GM04503 (cell line): ENCODE measurements at regions not wholly inside any gene's neighbourhood (a gene's known extent, or its start where the extent isn't known, plus 50 kb on each side); places are given as distances from the start of the nearest gene placed in this dataset.
A peak's percentile ranks its signal among the peaks of the same experiment; 100 is the strongest.

Source experiments
- DNase-seq: peaks from one replicate; pipeline ENCODE4 v3.0.0-alpha.2; 2012; ENCODE audit warnings: low read depth

DNA sequence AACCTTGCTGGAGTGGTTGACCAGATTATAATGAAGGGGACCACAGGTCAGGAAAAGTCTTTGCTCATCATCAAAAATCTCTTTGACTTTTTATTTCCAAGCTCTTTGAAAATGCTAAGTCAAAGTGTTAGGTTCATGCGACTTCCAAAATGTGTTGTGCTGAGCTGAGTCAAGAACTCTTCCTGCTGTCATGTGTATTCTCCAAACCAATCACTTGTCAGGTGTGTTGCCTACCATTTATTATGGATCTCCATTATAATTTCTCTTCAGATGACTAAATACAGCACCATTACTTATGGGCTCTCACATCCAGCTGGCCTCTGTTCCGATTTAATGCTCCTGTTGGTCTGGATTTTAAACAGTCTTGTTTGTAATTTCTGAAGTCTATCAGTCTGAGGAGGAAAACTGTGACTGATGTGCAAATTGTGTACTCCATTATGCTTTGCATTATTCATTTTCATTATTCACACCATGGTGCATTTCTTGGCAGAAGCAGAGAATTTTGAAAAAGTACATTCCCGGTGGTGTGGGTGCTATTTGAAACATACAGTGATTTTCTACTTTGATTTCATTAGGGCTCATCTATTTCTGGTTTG is 562.5 kb downstream of the LMO7 start:
- no peak for DNase-seq

DNA sequence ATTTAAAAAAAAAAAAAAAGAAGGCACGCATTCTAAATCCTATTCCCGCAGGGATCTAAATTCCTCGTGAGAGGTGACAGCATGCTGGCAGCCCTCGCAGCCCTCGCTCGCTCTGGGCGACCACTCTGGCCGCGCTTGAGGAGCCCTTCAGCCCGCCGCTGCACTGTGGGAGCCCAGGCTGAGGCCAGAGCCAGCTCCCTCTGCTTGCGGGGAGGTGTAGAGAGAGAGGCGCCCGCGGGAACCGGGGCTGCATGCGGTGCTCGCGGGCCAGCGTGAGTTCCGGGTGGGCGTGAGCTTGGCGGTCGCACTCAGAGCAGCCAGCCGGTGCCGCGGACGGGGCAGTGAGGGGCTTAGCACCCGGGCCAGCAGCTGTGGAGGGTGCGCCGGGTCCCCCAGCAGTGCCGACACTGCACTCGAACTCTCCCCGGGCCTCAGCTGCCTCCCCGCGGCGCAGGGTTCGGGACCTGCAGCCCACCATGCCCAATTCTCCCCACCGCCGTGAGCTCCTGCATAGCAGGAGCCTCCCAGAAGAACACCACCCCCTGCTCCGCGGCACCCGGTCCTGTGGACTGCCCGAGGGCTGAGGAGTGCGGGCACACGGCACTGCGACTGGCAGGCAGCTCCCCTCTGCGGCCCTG is 553.9 kb downstream of the LMO7 start:
- DNase-seq = no peak

DNA sequence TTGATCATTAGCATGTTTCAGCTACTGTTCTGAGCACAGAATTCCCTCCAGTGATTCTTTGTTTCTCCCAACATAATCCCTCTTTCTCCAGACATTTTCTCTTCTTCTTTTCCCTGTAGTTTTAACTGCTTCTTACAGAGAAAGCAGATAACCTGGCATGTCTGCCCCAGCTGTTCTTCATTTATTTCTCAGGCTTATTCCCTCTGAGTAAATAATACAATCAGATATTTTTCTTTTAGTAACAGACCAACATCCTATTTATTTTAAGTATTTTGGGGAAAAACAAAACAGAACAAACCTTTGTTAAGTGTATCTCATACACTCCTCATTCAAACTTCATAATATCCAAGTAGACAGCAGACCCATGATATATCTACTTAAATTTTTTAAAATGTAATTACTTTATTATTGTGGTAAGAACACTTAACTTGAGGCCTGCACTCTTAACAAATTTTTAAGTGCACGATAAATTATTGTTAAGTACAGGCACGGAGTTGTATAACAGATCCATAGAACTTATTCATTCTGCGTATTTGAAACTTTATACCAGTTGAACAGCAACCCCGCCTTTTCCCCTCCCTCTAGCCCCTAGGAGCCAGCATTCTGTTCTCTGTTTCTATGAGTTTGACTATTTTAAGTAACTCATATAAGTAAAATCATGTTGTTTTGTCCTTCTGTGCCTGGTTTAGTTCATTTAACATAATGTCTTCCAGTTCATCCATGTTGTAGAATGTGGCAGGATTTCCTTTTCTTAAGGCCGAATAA is 540.0 kb downstream of the LMO7 start:
- DNase-seq = no peak

DNA sequence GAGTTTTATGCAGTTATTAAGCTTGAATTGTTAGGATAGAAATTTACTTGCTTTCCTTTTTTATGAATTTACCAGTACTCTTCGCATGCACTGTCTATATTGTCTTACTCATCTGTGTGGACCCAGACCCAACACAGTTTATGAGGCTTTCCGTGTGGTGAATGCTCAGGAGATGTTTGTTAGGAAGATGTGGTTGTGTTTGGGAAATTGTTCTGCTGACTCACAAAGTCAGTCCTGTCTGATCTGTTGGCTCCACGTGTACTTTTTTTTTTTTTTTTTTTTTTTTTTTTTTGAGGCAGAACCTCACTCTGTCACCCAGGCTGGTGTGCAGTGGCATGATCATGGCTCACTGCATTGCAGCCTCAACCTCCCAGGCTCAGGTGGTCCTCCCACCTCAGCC is 532.5 kb downstream of the LMO7 start:
- no peak for DNase-seq

DNA sequence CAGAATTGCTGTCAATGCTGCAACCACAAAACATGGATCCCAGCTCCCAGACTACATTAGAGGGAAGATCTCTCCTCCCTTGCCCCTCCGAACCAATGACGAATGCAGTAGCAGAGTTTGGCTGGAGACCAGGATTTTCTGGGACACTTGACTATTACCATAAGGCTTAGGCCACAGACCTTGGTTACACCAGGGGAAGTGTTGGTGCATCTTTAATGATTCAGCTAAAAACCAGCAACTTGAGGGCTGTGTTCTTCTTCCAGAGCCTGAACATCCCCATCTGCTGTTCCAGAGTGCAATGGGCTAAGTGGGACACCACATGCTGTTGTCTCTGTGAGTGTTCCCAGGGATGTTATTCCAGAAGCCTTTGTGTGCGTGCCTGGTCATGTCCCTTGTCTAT is 528.2 kb downstream of the LMO7 start:
- DNase-seq = no peak

DNA sequence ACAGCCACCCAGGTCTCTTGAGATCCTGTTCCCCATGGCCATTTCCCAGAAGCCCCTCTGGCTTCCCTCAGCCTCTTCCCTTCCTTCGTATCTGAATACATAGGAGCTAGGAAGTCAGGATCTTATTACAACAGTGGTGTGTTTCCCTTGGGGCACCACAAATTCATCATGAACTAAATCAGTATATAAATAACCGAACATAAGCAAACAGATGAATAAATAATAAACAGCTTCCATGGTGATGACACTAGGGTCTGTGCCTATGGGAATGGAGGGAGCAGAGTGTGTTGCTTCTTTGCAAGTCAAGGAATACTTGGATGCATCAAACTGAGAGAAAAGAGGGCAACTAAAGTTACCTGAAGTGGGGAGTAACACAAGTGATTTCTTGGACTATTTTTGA is 527.6 kb downstream of the LMO7 start:
- DNase-seq = no peak

DNA sequence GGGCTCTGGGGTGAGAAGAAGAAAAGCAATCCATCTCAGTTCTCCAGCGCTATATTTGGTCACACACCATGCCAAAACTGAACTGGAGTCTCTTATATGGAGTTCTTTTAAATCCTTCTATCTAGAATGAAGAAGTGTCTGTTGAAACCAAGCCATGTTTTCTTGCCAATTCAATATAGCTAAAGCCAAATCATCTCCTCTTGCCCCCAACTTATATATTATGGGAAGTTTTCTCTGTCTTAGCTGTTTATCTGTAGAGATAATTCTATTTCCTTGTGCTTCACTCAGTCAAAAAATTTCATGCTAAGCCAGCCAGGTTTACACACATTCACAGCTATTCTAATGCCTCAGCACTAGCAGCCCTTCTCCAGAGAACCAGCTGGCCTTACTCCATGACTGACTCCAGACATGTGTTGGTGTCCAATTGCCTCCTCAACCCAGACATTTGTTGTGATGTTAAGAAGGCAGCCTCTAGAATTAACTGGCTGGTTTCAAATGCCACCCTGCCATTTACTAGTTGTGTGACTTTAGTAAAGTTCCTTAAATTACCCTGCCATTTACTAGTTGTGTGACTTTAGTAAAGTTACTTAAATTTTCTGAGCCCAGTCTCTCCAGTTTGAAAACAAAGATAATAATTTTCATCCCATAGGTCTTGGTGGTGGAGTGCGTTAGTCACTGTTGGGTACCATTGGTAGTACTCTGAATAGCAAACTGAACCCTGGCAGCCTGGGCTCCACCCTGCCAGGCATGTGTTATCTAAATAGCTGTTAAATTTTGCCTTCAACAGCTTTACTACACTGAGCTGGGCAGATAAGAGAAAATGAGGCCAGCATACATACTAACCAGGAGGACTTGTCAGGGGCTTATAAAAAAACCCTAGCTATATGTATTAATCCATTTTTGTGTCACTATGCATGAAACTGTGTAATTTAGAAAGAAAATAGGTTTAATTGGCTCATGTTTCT is 525.1 kb downstream of the LMO7 start:
- DNase-seq = no peak

DNA sequence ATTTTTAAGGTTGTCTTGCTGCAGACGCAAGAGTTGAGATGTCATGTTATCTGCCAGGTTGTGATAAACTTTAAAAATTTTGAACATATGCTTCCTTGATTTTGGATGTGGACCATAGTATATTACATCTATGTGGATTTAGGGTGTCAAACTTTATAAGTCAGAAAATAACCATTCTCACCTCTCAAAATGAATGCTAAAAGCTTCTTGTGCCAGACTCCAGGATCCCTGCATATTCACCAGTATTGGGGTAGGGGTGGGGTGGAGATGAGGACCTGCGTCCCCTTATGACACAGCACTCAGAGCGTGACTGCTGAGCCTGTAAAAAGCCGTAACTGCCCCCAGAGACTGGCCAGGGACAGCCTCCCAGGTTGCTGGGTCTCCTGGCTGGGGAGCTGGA is 524.4 kb downstream of the LMO7 start:
- no peak for DNase-seq

DNA sequence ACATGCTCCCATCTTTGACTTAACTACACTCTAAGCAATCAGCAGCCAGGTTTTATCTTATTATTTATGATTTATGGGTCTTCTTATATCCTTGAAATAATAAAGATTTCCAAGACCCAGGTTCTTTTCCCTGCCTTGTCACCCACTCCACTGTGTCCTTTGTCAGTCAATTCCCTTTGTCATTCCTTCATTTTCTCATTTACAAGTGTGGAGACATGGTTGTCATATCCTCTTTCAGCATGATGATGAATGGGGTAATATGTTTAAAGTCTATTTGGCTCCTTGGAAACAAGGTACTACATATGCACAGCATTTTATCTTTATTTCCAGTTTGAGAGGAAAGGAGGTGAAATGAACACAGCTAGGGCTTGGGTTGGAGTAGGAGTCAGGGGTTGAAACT is 521.8 kb downstream of the LMO7 start:
- no peak for DNase-seq

DNA sequence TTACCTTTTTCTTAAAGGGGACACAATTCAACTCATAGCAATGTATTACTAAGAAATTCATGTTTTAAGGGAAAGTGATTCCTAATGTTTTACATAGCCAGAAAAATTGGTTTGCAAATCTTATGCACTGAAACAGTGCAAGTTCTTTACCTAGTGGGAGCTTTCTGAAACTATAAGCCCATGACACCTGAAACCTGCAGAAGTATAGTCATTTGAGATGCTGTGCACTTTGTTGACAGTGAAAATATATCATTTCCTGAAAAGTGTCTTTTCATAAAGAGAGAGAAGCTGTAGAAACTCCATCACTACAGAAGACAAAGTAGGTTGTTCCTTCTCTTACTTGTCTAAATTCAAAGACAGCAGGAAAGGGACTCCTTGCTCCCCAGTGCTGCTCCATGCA is 517.1 kb downstream of the LMO7 start:
- DNase-seq = no peak

DNA sequence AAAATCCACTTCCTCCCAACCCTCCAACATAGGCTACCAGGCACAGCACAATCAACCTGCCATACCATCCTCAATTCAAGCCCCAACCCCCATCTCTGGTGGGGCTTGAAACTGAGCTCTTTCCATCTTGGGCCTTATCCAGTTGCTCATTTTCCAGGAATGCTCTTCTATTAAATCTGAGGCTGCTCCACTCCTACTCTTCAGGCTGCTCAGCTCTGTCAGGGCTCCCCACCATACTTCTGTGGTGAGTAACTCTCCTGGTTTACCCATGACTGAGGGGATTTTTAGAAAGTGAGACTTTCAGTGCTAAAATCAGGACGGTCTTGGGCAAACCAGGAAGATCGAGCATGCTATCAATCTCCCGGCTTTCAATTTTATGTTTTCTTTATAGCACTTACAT is 512.8 kb downstream of the LMO7 start:
- peak; percentile 61 for DNase-seq

DNA sequence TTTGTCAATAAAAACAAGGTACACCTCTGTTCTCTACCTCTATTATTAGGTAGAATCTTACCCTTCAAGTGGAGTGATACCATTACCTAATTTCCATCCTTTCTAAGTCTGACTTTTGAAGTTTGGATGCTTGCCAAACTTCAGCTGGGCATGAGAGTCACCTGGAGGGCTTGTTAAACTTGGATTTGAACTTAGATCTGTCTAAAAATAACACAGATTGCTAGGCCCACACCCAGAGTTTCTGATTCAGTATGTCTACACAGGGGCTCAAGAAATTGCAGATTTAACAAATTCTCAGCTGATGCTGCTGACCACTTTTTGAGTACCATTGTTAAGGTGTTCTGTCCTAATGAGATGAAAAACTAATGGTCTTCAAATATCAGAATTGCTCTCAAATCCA is 512.2 kb downstream of the LMO7 start:
- no peak for DNase-seq

DNA sequence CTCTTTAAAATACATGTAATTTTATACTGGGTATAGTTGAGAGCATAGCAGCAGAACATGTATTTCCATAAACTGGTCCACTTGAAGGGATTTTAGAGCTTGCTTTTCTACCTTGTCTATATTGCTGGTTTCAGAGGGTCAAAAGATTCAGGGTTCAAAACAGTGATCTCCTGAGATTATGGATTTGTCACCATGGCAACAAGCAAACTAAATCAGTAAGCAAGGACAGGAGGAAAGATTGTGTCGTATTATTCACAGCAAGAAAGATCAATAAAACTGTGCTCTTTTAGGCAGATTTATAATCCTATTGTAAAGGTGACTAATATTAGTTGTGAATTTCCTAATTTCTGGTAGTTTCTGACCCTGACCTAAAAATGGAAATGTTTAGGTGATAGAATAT is 496.4 kb downstream of the LMO7 start:
- no peak for DNase-seq

DNA sequence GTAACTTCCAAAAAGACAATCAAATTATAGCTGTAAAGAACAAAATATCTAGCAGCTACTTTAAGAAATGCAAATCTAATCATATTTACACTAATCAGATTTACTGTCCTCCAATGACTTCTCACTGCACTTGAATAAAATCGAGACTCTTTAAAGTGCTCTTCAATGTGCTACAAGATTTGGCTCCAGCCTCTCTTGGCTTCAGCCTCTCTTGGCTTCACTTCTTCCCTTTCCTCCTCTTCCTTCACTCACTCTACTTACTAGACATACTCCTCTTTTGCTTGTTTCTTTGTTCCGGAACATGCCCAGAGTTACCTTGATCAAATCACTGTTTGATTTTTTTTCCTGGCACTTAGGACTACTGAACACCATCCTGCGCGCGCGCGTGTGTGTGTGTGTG is 495.4 kb downstream of the LMO7 start:
- no peak for DNase-seq

DNA sequence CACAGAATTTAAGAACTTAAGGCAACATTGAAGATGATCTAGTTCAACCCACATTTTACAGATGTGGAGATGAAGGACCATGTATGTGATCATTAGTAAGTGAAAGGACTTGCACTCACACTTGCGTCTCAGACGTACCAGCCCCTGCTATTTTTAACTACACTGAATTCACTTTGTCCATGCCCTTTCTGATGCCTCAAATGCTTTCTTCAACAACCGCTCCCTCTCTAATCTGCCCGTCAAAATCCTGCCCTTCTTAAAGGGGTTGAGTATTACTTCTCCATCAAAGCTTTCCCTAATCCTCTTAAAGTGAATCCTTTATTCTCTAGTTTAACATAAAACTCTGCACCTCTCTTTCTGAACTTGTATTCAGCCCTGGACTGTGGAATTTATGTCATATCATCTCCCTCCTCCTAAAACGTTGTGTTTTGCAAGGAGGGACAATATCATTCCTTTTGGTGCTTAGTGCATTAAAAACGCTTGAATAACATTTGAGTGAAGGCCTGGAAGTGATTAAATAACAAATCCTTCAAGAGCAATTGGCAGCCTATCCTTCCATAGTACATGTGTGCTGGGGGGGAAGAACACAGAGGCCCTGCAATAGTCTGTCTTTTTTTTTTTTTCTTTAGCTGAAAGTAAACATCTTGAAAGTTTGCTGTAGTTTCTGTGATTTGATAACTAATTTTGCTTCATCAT is 493.3 kb downstream of the LMO7 start:
- DNase-seq = no peak

DNA sequence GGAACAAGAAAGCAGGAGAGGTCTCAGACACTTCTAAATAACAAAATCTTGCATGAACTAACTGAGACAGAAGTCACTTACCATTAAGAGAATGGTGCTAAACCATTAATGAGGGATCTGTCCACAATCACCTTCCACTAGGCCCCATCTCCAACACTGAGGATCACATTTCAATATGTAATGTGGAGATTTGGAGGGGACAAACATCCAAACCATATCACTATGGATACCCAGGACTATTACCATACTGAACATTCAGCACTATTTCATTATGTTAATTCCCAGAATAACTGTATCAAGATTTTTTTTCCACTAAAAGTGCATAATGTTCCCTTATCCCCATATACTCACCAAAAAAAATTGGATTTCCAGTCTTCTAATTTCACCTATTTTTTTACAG is 491.8 kb downstream of the LMO7 start:
- DNase-seq = no peak

DNA sequence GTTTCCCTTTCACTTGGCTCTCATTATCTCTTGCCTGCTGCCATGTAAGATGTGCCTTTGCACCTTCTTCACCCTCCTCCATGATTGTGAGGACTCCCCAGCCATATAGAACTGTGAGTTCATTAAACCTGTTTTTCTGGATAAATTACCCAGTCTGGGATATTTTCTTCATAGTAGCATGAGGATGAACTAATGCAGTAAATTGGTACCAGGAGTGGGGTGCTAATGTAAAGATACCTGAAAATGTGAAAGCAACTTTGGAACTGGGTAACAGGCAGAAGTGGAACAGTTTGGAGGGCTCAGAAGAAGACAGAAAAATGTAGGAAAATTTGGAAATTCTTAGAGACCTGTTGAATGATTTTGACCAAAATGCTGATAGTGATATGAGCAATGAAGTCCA is 487.4 kb downstream of the LMO7 start:
- DNase-seq = no peak

DNA sequence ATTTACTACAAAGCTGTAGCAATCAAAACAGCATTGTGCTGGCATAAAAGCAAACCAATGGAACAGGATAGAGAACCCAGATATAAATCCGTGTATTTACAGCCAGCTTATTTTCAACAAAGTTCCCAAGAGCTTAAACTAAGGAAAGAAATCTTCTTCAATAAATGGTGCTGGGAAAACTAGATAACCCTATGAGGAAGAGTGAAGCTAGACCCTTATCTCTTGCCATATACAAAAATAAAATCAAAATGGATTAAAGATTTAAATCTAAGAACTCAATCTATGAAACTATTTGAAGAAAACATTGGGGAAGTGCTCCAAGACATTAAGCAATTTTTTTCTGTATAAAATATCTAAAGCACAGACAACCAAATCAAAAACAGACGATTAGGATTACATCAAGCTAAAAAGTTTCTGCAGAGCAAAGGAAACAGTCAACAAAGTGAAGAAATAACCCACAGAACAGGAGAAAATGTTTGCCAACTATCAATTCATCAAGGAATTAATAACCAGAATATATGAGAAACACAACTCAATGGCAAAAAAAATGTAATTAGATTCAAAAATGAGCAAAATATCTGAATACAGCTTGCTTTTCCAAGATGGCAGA is 480.7 kb downstream of the LMO7 start:
- no peak for DNase-seq

DNA sequence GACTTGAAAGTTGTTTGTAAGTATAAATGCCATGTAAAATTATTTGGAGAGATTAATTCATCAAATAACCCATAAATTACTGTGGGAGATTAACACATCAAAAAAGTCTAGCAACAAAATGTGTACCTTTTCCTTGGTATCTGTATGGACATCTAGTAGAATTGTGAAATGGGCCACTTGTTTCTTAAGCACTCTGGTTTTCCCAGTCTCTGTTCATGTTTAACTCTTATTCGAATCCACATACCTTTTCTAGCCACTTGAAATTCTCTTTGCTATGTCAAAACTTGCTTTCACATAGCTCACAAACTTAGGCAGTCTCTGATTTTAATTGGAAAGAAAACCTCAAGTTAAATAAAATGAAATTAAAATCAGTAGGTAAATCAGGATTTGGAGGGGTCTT is 470.6 kb downstream of the LMO7 start:
- no peak for DNase-seq

DNA sequence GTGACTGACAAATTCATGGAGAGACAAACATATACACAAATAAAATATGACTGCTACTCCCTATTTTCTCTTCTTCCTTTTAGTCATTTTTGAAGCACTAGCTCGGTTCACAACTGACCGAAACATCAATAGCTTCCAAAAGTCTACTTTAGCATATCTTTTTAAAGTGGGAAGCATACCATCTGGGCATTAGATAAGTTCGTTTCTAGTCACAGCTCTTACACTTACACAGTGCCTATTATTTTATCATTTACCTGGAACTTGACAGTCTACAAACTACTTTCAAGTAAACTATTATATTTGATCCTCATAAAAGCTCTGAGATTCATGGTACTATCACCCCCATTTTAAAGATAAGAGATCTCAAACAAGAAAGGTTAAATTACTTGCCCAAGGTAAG is 458.5 kb downstream of the LMO7 start:
- no peak for DNase-seq

DNA sequence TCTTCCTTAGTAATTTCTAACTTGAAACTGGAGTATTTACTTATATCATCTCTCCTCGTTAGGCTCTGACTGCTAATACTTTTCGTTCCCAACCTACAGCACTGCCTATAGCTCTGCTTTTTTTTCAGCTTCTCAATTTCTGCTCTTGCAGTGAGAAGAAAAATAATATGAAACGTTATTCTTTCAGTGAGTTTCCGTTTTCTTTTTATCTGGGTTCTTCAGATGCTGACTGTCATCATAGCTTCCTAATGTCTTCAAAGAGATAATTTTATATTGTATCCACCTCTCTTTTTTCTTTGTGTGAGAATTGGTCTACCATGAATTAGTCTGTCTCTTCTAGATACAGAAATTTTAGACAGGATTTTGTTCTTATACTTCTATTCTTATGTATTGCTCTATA is 454.9 kb downstream of the LMO7 start:
- no peak for DNase-seq

DNA sequence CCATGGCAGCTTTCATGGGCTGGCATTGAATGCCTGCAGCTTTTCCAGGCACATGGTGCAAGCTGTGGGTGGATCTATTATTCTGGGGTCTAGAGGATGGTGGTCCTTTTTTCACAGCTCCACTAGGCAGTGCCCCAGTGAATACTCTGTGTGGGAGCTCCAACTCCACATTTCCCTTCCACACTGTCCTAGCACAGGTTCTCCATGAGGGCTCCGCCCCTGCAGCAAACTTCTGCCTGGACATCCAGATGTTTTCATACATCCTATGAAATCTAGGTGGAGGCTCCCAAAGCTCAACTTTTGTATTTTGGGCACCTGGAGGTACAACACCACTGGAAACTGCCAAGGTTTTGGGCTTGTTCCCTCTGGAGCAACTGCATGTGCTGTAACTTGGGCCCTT is 450.6 kb downstream of the LMO7 start:
- DNase-seq = no peak
